K562 (cell line): ENCODE measurements at regions not wholly inside any gene's neighbourhood (a gene's known extent, or its start where the extent isn't known, plus 50 kb on each side); places are given as distances from the start of the nearest gene placed in this dataset.

ENCODE experiments used
- ADNP ChIP-seq: fragments of 200-800 bp; sonication (Bioruptor generic); IDR thresholded peaks from 2 replicates; pipeline ENCODE4 v1.6.1; 2016; ENCODE audit warnings: missing genetic modification characterization, missing compliant biosample characterization
- BRCA1 ChIP-seq, 2 experiments: fragments of 450-650 bp in 1 of 2; sonication (generic) in 1 of 2; formaldehyde crosslinking in 1 of 2; IDR thresholded peaks; 2 replicates each; pipeline versions ENCODE4 v1.5.0 to v1.6.1; 2017 to 2020; ENCODE audit warnings: mild to moderate bottlenecking in 1 of 2, missing genetic modification reagents in 1 of 2
- CHAMP1 ChIP-seq: fragments of 450-650 bp; IDR thresholded peaks from 2 replicates; pipeline ENCODE4 v1.6.1; 2016; ENCODE audit warnings: mild to moderate bottlenecking
- GATA2 ChIP-seq: sonication (generic); formaldehyde crosslinking; IDR thresholded peaks from 2 replicates; pipeline ENCODE4 v1.4.0; 2020; ENCODE audit warnings: mild to moderate bottlenecking, missing genetic modification reagents
- MXI1 ChIP-seq: IDR thresholded peaks from 2 replicates; pipeline ENCODE4 v1.6.1; 2011; ENCODE audit warnings: low read depth, mild to moderate bottlenecking, improper control_type of control experiment, low read length
- SRF ChIP-seq, 2 experiments: fragments of 250-450, 450-650 bp in 1 of 2; sonication (Bioruptor Pico) in 1 of 2; sonication (generic) in 1 of 2; formaldehyde crosslinking; IDR thresholded peaks; 2 replicates each; pipeline versions ENCODE4 v1.5.0 to v1.5.1; 2020 to 2022; ENCODE audit warnings: mild to moderate bottlenecking in 1 of 2, missing genetic modification reagents in 1 of 2
- TF ChIP-seq, protein P1 (sequence below): sonication (generic); formaldehyde crosslinking; IDR thresholded peaks from 2 replicates; pipeline ENCODE4 v1.5.0; 2020; ENCODE audit warnings: missing genetic modification reagents

- TF ChIP-seq, protein P1, sequence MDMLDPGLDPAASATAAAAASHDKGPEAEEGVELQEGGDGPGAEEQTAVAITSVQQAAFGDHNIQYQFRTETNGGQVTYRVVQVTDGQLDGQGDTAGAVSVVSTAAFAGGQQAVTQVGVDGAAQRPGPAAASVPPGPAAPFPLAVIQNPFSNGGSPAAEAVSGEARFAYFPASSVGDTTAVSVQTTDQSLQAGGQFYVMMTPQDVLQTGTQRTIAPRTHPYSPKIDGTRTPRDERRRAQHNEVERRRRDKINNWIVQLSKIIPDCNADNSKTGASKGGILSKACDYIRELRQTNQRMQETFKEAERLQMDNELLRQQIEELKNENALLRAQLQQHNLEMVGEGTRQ (CRISPR knock-in tag): no peak
- TF ChIP-seq CHAMP1 (no peak), ADNP (no peak), MXI1 (no peak), GATA2 (CRISPR knock-in tag) (no peak), SRF (CRISPR knock-in tag; IDR thresholded peaks at IDR 0.05) (no peak), BRCA1 (IDR thresholded peaks at IDR 0.05) (no peak), BRCA1 (CRISPR knock-in tag; IDR thresholded peaks at IDR 0.05) (no peak)
Measured at GRCh38 chr2:16821692-16822091, 156.1 kb upstream of the CYRIA start.
